HL-60 (cell line): ENCODE measurements at regions not wholly inside any gene's neighbourhood (a gene's known extent, or its start where the extent isn't known, plus 50 kb on each side); places are given as distances from the start of the nearest gene placed in this dataset.

Experiments
- DNase-seq, 2 experiments: peaks; one replicate each; pipeline ENCODE4 v3.0.0-alpha.2; 2010 to 2020; ENCODE audit warnings: low read depth in 1 of 2, low spot score in 1 of 2
- H3K27ac ChIP-seq: fragments of 250-450 bp; sonication (Bioruptor Pico); replicated peaks from 2 replicates; pipeline ENCODE4 v1.5.1; 2020; ENCODE audit warnings: mild to moderate bottlenecking, moderate library complexity
- H3K27me3 ChIP-seq: fragments of 250-450 bp; sonication (Bioruptor Pico); 2 replicates; pipeline ENCODE4 v1.5.1; 2021; ENCODE audit warnings: mild to moderate bottlenecking, moderate library complexity; ENCODE audit not compliant: insufficient read depth, poor library complexity, severe bottlenecking
- H3K4me3 ChIP-seq: replicated peaks from 2 replicates; pipeline ENCODE4 v1.5.1; 2011; ENCODE audit warnings: mild to moderate bottlenecking, control low read depth, low read length; ENCODE audit not compliant: insufficient read depth
- GABPA ChIP-seq: IDR thresholded peaks from 2 replicates; pipeline ENCODE4 v1.6.1; 2012; ENCODE audit warnings: low read depth
- POLR2AphosphoS5 ChIP-seq: IDR thresholded peaks from 2 replicates; pipeline ENCODE4 v1.6.1; 2012; ENCODE audit warnings: low read depth
- SPI1 ChIP-seq: IDR thresholded peaks from 2 replicates; pipeline ENCODE4 v1.6.1; 2012; ENCODE audit warnings: low read depth, mild to moderate bottlenecking, borderline replicate concordance
- TF ChIP-seq, protein P1 (sequence below): IDR thresholded peaks from 2 replicates; pipeline ENCODE4 v1.6.1; 2012; ENCODE audit warnings: low read depth; ENCODE audit not compliant: insufficient replicate concordance
- TF ChIP-seq, protein P2 (sequence below): IDR thresholded peaks from one replicate; pipeline ENCODE4 v1.5.1; 2011; ENCODE audit warnings: low read length, control low read depth, inconsistent platforms; ENCODE audit not compliant: insufficient read depth

DNA sequence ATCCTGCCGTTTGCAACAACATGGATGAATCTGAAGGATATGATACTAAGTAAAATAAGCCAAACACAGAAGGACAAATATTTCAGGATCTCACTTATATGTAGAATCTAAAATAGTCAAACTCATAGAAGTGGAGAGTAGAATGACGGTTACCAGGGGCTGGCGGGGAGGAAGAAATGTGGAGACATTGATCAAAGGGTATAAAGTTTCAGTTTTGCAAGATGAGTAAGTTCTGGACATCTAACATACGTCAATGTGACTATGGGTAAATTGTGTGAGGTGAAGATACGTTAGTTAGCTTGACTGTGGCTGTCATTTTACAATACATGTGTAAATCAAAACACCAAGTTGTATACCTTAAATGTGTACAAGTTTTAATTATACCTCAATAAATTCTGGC, 200.3 kb downstream of the SNX18 start:
- Histone ChIP-seq H3K27me3 (no peaks in the 10 kb centered on the region), H3K4me3 (no peak overlapping the region), H3K27ac (no peak overlapping the region)
- DNase-seq, result no peak
- TF ChIP-seq, protein P1, sequence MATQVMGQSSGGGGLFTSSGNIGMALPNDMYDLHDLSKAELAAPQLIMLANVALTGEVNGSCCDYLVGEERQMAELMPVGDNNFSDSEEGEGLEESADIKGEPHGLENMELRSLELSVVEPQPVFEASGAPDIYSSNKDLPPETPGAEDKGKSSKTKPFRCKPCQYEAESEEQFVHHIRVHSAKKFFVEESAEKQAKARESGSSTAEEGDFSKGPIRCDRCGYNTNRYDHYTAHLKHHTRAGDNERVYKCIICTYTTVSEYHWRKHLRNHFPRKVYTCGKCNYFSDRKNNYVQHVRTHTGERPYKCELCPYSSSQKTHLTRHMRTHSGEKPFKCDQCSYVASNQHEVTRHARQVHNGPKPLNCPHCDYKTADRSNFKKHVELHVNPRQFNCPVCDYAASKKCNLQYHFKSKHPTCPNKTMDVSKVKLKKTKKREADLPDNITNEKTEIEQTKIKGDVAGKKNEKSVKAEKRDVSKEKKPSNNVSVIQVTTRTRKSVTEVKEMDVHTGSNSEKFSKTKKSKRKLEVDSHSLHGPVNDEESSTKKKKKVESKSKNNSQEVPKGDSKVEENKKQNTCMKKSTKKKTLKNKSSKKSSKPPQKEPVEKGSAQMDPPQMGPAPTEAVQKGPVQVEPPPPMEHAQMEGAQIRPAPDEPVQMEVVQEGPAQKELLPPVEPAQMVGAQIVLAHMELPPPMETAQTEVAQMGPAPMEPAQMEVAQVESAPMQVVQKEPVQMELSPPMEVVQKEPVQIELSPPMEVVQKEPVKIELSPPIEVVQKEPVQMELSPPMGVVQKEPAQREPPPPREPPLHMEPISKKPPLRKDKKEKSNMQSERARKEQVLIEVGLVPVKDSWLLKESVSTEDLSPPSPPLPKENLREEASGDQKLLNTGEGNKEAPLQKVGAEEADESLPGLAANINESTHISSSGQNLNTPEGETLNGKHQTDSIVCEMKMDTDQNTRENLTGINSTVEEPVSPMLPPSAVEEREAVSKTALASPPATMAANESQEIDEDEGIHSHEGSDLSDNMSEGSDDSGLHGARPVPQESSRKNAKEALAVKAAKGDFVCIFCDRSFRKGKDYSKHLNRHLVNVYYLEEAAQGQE, result no peak
- TF ChIP-seq, protein P2, sequence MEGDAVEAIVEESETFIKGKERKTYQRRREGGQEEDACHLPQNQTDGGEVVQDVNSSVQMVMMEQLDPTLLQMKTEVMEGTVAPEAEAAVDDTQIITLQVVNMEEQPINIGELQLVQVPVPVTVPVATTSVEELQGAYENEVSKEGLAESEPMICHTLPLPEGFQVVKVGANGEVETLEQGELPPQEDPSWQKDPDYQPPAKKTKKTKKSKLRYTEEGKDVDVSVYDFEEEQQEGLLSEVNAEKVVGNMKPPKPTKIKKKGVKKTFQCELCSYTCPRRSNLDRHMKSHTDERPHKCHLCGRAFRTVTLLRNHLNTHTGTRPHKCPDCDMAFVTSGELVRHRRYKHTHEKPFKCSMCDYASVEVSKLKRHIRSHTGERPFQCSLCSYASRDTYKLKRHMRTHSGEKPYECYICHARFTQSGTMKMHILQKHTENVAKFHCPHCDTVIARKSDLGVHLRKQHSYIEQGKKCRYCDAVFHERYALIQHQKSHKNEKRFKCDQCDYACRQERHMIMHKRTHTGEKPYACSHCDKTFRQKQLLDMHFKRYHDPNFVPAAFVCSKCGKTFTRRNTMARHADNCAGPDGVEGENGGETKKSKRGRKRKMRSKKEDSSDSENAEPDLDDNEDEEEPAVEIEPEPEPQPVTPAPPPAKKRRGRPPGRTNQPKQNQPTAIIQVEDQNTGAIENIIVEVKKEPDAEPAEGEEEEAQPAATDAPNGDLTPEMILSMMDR, result no peak
- TF ChIP-seq GABPA (no peak), SPI1 (no peak), POLR2AphosphoS5 (no peak)

DNA sequence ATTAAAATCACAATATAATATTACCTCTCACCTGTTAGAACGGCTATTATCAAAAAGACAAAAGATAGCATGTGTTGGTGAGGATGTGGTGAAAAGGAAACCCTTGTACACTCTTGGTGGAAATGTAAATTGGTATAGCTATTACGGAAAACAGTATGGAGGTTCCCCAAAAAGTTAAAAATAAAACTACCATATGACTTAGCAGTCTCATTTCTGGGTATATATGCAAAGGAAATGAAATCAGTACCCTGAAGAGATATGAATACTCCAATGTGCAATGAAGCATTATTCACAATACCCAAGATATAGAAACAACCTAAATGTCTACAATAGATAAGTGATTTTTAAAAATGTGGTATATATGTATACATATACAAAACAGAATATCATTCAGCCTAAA, 199.9 kb downstream of the SNX18 start:
- no peak for DNase-seq
- TF ChIP-seq, protein P1, result no peak
- TF ChIP-seq, protein P2, result no peak
- TF ChIP-seq SPI1 (no peak), POLR2AphosphoS5 (no peak), GABPA (no peak)
- Histone ChIP-seq H3K4me3 (no peak overlapping the region), H3K27ac (no peak overlapping the region), H3K27me3 (no peaks in the 10 kb centered on the region)

DNA sequence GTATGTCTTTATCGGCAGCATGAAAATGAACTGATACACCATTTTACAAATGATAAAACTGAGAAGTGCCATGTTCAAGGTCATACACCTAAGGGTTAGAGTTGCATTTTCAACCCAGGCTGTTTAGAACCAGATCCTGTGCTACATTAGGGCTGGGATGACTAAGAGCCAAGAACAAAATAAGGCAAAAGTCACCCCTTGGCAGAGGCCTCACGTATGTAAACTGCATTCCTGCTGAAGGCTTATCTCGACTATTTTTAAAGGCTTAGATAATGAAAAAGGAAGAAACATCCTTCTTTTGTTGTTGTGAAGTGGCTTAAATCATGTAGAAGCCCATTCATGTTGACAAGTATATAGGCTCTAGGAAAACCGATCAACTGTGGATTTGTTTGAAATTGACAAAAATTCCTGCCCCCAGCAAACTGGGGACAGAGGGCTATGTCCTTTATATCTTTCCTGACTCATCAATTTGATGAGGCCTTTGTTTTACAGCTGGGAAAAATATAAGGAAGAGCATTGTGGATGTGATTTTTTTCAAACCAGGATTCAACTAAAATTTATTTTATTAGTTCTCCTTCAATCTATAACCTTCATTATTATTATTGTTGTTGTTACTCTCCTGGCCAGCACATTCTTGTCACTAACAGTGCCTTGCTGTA, 196.5 kb downstream of the SNX18 start:
- TF ChIP-seq POLR2AphosphoS5, result no peak
- TF ChIP-seq, protein P2, result no peak
- no peak for TF ChIP-seq GABPA
- no peak for TF ChIP-seq SPI1
- TF ChIP-seq, protein P1, result no peak

More for the DNA sequence above, 196.5 kb downstream of the SNX18 start:
- Histone ChIP-seq H3K27me3 (no peaks in the 10 kb centered on the region), H3K27ac (no peak overlapping the region), H3K4me3 (no peak overlapping the region)
- DNase-seq, result no peak
